ENCODE measurements at regions not wholly inside any gene's neighbourhood (a gene's known extent, or its start where the extent isn't known, plus 50 kb on each side); places are given as distances from the start of the nearest gene placed in this dataset.

GRCh38 chr16:74104022-74104421 lies 192.6 kb upstream of the PSMD7 start:
- no peaks in the 10 kb centered on the region for H3K36me3 ChIP-seq

DNA sequence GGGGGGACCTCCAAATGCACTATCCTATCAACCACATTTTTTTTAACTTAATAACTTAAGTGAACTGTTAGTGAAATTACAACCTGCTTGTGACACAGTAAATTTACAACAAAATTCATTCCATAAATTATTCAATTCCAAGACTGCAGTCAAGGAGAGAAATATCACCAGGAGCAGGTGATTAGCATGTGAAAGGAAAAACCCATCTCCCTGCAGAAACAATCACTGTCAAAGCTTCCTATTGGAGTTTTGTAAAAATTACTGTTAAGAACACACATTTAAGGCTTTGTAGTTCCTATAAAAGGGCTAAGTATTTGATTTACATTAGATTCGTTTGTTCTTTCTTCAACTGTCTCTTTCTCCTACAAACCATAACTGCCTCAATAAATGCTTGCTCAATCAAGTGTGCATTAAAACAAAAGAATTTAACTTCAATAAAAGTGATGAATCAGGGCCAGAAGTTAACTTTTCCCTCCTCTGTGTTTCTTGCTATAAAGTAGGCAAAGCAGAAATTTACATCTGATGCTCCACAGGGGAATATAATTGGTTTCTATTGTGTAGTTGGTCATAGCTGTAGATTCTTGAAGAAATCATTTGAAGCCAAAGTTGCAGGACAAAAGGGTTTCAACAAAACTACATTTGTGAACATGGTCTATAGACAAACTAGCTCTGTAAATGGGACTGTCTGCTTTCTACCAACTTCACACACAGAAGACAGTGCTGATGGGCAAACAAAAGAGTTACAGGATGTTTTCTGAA lies 195.1 kb upstream of the PSMD7 start:
- no peak for DNase-seq (ENCODE audit: low spot score)
- Histone ChIP-seq H3K4me1 (no peaks in the 10 kb centered on the region), H3K9me3 (no peaks in the 10 kb centered on the region), H3K27me3 (no peaks in the 10 kb centered on the region), H3K27ac (no peak overlapping the region), H3K4me3 (no peak overlapping the region), H3K36me3 (no peaks in the 10 kb centered on the region)
- TF ChIP-seq, protein P1, sequence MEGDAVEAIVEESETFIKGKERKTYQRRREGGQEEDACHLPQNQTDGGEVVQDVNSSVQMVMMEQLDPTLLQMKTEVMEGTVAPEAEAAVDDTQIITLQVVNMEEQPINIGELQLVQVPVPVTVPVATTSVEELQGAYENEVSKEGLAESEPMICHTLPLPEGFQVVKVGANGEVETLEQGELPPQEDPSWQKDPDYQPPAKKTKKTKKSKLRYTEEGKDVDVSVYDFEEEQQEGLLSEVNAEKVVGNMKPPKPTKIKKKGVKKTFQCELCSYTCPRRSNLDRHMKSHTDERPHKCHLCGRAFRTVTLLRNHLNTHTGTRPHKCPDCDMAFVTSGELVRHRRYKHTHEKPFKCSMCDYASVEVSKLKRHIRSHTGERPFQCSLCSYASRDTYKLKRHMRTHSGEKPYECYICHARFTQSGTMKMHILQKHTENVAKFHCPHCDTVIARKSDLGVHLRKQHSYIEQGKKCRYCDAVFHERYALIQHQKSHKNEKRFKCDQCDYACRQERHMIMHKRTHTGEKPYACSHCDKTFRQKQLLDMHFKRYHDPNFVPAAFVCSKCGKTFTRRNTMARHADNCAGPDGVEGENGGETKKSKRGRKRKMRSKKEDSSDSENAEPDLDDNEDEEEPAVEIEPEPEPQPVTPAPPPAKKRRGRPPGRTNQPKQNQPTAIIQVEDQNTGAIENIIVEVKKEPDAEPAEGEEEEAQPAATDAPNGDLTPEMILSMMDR (IDR thresholded peaks at IDR 0.05) = no peak

More at GRCh38 chr16:74104022-74104421, 192.6 kb upstream of the PSMD7 start:
- Histone ChIP-seq H3K9me3 (no peaks in the 10 kb centered on the region), H3K4me3 (no peak overlapping the region), H3K4me1 (no peaks in the 10 kb centered on the region), H3K27ac (no peak overlapping the region), H3K27me3 (no peaks in the 10 kb centered on the region)
- DNase-seq (ENCODE audit: low spot score) = no peak
- TF ChIP-seq, protein P1 (IDR thresholded peaks at IDR 0.05) = no peak

GRCh38 chr16:74100395-74101326 lies 196.0 kb upstream of the PSMD7 start:
- no peak for DNase-seq (ENCODE audit: low spot score)
- TF ChIP-seq, protein P1 (IDR thresholded peaks at IDR 0.05) = no peak

GRCh38 chr16:74099530-74099929 lies 197.1 kb upstream of the PSMD7 start:
- Histone ChIP-seq H3K27me3 (no peaks in the 10 kb centered on the region), H3K36me3 (no peaks in the 10 kb centered on the region), H3K9me3 (no peaks in the 10 kb centered on the region), H3K4me1 (no peaks in the 10 kb centered on the region), H3K27ac (no peak overlapping the region), H3K4me3 (no peak overlapping the region)
- DNase-seq (ENCODE audit: low spot score) = no peak
- TF ChIP-seq, protein P1 (IDR thresholded peaks at IDR 0.05) = no peak

More at GRCh38 chr16:74100395-74101326, 196.0 kb upstream of the PSMD7 start:
- no peaks in the 10 kb centered on the region for H3K9me3 ChIP-seq
- no peaks in the 10 kb centered on the region for H3K36me3 ChIP-seq
- H3K4me1 ChIP-seq = no peaks in the 10 kb centered on the region
- no peaks in the 10 kb centered on the region for H3K27me3 ChIP-seq
- no peak overlapping the region for H3K27ac ChIP-seq
- no peak overlapping the region for H3K4me3 ChIP-seq

GRCh38 chr16:74094962-74095361 lies 201.7 kb upstream of the PSMD7 start:
- H3K4me1 ChIP-seq = no peaks in the 10 kb centered on the region
- no peaks in the 10 kb centered on the region for H3K9me3 ChIP-seq
- TF ChIP-seq, protein P1 (IDR thresholded peaks at IDR 0.05) = no peak
- no peak for DNase-seq (ENCODE audit: low spot score)
- H3K4me3 ChIP-seq = no peak overlapping the region
- no peak overlapping the region for H3K27ac ChIP-seq
- no peaks in the 10 kb centered on the region for H3K27me3 ChIP-seq
- no peaks in the 10 kb centered on the region for H3K36me3 ChIP-seq
